ENCODE measurements at regions not wholly inside any gene's neighbourhood (a gene's known extent, or its start where the extent isn't known, plus 50 kb on each side); places are given as distances from the start of the nearest gene placed in this dataset.
"Not testable (repeated sequence)": the region's sequence is repeated elsewhere in the genome, so short reads cannot be mapped to it uniquely, and the experiment has no call there.

- DNase-seq, result no peak
Observed at GRCh38 chr6:147935656-147936055, 407.0 kb upstream of the SASH1 start.

- no peak for DNase-seq
Observed at GRCh38 chr6:147936703-147937470, 405.8 kb upstream of the SASH1 start.

DNA sequence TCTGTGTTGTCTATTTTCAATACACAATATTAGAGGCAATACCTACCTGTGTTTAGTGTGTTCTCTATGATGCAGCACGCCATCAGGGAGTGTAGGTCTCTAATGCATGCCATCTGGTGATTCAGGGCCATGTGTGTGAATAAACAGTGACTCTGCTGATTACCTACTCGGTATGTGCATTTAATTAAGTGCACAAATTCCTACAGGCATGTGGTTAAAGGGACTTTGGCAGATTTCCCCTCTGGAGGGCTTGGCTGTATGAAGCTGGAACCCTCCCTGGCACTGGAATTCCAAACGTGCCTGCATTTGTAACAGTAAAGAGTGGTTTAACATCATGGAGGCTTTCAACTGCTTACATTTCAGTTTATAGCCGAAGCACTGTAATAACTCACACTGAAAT lies 401.5 kb upstream of the SASH1 start:
- DNase-seq, result no peak

GRCh38 chr6:147942363-147942762 lies 400.3 kb upstream of the SASH1 start:
- no peak for DNase-seq

- DNase-seq, result no peak
Observed at GRCh38 chr6:147944122-147944521, 398.5 kb upstream of the SASH1 start.

DNA sequence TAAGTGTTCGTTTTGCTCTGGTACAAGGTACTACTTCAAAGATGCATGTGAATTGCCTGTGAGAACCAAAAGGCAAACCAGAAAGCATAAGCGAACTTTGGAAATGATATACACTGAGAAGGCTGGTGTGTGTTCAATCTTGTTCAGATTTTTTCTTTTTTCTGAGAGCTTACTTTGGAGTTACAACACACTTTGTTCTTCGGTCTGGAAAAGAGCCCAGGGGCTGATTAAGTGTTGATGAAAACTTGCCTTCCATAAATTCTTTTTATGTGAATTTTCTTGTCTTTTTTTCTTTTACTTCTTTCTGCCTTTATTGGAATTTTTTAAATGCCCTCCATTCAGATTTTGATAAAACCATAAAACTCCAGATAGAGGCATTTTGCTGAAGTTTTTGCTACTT lies 395.1 kb upstream of the SASH1 start:
- no peak for DNase-seq

- DNase-seq, result no peak
Observed at GRCh38 chr6:147949981-147950622, 392.5 kb upstream of the SASH1 start.

GRCh38 chr6:147950623-147950987 lies 392.0 kb upstream of the SASH1 start:
- DNase-seq, result no peak

- no peak for DNase-seq
Observed at GRCh38 chr6:147951726-147952125, 390.9 kb upstream of the SASH1 start.

DNA sequence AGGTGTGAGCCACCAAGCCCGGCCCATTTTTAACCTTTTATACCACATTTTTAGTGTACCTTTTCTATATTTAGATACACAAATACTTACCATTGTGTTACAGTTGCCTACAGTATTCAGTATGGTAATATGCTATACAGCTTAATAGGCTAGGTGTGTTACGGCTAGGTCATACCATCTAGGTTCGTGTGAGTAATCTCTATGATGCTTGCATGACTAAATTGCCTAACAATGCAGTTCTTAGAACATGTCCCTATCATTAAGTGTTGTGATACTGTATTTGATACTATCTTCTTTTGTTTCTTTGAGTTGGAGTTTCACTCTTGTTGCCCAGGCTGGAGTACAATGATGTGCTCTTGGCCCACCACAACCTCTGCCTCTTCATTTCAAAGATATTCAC lies 387.7 kb upstream of the SASH1 start:
- DNase-seq, result no peak

DNA sequence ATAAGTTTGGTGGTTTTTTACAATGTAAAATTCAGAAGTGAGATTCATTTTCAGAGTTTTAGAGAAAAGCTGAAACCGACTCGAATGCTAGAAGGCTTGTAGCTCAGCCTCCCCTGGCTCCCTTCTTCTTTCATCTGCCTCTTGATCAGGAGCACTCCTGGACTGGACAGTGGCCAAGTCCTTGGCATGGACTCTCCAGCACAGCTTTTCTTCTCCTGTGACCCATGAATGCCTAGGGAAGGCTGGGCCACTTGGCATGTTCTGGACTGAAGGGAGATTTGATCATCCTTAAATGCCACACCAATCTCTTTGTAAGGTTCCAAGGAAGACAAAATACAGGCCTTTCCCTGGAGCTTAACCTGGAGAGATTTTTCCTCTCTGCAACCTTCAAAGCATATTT lies 384.0 kb upstream of the SASH1 start:
- DNase-seq, result no peak

DNA sequence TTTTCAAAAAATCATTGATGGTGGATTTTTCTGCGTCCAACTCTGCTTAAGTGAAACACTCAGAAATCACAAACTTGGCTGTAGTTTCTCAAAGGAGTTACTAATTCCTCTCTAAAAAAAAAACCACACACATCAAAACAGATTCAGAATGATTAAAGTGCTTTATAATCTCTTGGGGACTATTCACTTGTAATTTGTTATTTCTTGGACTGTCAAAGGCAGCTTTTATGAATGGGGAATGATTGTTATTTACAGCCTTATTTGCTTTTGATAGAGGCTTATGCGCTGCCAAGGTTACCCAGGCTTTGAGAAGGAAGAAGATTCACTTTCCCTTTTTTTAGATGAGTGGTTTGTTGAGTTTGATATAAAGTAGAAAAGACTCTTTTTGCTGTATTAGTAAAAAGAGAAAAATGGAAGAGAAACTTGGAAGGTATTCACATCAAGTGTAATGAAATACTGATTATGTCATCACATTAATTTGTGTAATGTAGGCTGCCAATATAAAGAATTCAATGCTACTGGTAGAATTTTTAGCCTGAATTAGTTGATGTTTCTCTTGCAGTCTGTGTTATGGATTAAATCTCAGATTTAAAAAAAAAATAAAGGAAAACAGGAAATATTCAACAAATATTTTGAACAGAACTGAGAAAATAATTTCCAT lies 381.0 kb upstream of the SASH1 start:
- no peak for DNase-seq

DNA sequence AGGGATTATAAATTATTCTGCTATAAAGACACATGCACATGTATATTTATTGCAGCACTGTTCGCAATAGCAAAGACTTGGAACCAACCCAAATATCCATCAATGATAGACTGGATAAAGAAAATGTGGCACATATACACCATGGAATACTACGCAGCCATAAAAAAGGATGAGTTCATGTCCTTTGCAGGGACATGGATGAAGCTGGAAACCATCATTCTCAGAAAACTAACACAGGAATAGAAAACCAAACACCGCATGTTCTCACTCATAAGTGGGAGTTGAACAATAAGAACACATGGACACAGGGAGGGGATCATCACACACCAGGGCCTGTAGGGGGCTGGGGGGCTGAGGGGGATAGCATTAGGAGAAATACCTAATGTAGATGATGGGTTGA lies 377.2 kb upstream of the SASH1 start:
- not testable (repeated sequence) for DNase-seq

DNA sequence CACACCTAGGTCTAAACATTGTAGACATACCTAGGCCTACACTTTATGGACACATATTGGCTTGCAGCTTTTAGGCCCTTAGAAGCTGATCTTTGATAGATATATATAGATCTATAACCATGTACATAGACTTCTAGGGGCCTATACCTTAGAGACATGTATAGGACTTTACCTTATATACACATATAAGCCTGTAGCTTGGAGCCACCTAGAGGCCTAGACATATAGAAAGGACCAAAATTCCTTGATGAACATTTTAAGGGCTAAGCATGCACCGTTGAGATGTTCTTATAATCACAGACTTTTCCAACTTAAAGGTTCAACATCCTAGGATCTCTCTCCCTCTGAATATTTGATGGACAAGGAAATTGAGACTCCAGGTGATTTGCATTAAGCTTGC lies 371.7 kb upstream of the SASH1 start:
- no peak for DNase-seq

DNA sequence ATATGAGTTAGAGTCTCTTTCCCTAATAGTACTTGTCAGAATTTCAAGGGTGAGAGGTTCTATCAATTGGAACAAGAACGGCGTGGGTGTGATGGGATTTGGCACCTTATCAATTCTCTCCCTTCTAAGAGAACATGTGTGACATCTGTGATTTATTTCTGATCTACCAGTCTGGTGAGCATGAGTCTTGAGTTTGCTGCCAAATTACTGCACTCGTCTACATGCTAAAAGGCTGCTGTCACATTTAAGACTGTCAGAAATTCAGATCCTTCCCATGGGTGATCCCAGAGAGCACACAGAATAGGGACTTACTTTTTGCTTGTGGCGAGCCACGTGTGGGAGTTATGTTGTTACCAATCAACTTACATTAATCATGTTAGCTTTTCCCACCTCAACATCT lies 370.2 kb upstream of the SASH1 start:
- DNase-seq, result no peak

GRCh38 chr6:147973806-147974205 lies 368.8 kb upstream of the SASH1 start:
- no peak for DNase-seq

GRCh38 chr6:147974376-147974775 lies 368.3 kb upstream of the SASH1 start:
- no peak for DNase-seq

GRCh38 chr6:147977851-147978465 lies 364.7 kb upstream of the SASH1 start:
- DNase-seq, result no peak

- no peak for DNase-seq
Observed at GRCh38 chr6:147979966-147980365, 362.7 kb upstream of the SASH1 start.

GRCh38 chr6:147983581-147984366 lies 358.9 kb upstream of the SASH1 start:
- DNase-seq, result no peak

GRCh38 chr6:147986846-147987245 lies 355.8 kb upstream of the SASH1 start:
- DNase-seq, result no peak

- no peak for DNase-seq
Observed at GRCh38 chr6:147990159-147990558, 352.5 kb upstream of the SASH1 start.

DNA sequence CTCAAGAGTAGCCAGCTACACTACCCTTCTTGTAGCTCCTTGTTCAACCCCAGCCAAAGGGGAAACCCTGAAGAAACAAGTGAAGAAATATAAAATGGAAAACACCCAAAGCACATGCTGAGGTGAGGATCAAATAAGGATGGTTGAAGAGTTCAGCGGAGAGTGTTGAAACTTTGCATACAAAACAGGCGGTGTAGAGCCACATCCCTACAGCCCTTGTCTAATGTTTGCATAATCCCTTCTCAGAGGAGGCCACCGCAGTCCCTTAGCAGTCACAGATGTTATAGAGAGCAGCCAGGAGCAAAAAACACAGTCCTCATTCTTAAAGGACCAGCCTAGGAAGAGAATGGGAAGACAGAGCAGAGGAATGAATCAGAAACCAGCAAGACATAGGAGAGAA lies 350.7 kb upstream of the SASH1 start:
- DNase-seq, result no peak
